ENCODE measurements at regions not wholly inside any gene's neighbourhood (a gene's known extent, or its start where the extent isn't known, plus 50 kb on each side); places are given as distances from the start of the nearest gene placed in this dataset.

GRCh38 chr2:136420346-136420745 is 302.4 kb upstream of the CXCR4 start (continued):
- TF ChIP-seq ZBTB10 (tag by site-specific recombination; IDR thresholded peaks at IDR 0.05) (no peak), ZNF501 (tag by site-specific recombination; IDR thresholded peaks at IDR 0.05) (no peak)

- ChIA-PET POLR2A (no interaction called here), CTCF (interaction anchor here (0.6 kb wide), 1 partner anchor 54 kb away, joined by 3 read pairs; no protein-coding TSS in a partner anchor)
- H3K4me1 ChIP-seq (ENCODE audit: control insufficient read depth, insufficient read depth, low read length), result no peaks in the 10 kb centered on the region
- H3K27ac ChIP-seq (ENCODE audit: extremely low read depth, low read depth, low read length), result no peak overlapping the region
- no peaks in the 10 kb centered on the region for H3K36me3 ChIP-seq (ENCODE audit: control insufficient read depth in 2 of 2, insufficient read depth in 1 of 2, low read length in 2 of 2)
- TF ChIP-seq ZEB2 (tag by site-specific recombination; IDR thresholded peaks at IDR 0.05) (no peak), SCRT2 (tag by site-specific recombination; IDR thresholded peaks at IDR 0.05) (no peak), ZNF664 (tag by site-specific recombination; IDR thresholded peaks at IDR 0.05) (no peak), CTCF (tag by site-specific recombination; IDR thresholded peaks at IDR 0.05) (no peak), ZNF114 (tag by site-specific recombination; IDR thresholded peaks at IDR 0.05) (no peak), INSM2 (tag by site-specific recombination; IDR thresholded peaks at IDR 0.05) (no peak), ZNF837 (tag by site-specific recombination; IDR thresholded peaks at IDR 0.05) (no peak)
- H3K4me3 ChIP-seq (ENCODE audit: low read depth, low read length), result no peak overlapping the region
- H3K9me3 ChIP-seq (ENCODE audit: control insufficient read depth, insufficient read depth, low read depth, low read length), result no peaks in the 10 kb centered on the region
Observed at GRCh38 chr2:136411946-136412345, 294.0 kb upstream of the CXCR4 start.

GRCh38 chr2:136410673-136411072 is 292.7 kb upstream of the CXCR4 start:
- POLR2A ChIA-PET, result no interaction called here
- Histone ChIP-seq H3K36me3 (ENCODE audit: control insufficient read depth in 2 of 2, insufficient read depth in 1 of 2, low read length in 2 of 2) (no peaks in the 10 kb centered on the region), H3K4me1 (ENCODE audit: control insufficient read depth, insufficient read depth, low read length) (no peaks in the 10 kb centered on the region), H3K9me3 (ENCODE audit: control insufficient read depth, insufficient read depth, low read depth, low read length) (no peaks in the 10 kb centered on the region), H3K27ac (ENCODE audit: extremely low read depth, low read depth, low read length) (no peak overlapping the region), H3K4me3 (ENCODE audit: low read depth, low read length) (no peak overlapping the region)
- CTCF ChIA-PET, result interaction anchor here (0.5 to 0.9 kb wide), 3 partner anchors 13 to 534 kb away, joined by 3 to 4 read pairs (median 3); partner anchors contain the start of gene MCM6
- no peak for TF ChIP-seq ZSCAN23 (tag by site-specific recombination; IDR thresholded peaks at IDR 0.05)

GRCh38 chr2:136408795-136409194 is 290.8 kb upstream of the CXCR4 start:
- H3K4me1 ChIP-seq (ENCODE audit: control insufficient read depth, insufficient read depth, low read length), result no peaks in the 10 kb centered on the region
- POLR2A ChIA-PET, result no interaction called here
- no peak overlapping the region for H3K4me3 ChIP-seq (ENCODE audit: low read depth, low read length)
- CTCF ChIA-PET, result no interaction called here
- H3K9me3 ChIP-seq (ENCODE audit: control insufficient read depth, insufficient read depth, low read depth, low read length), result no peaks in the 10 kb centered on the region
- H3K27ac ChIP-seq (ENCODE audit: extremely low read depth, low read depth, low read length), result no peak overlapping the region
- H3K36me3 ChIP-seq (ENCODE audit: control insufficient read depth in 2 of 2, insufficient read depth in 1 of 2, low read length in 2 of 2), result no peaks in the 10 kb centered on the region
- no peak for TF ChIP-seq PRDM6 (tag by site-specific recombination; IDR thresholded peaks at IDR 0.05)
- no peak for TF ChIP-seq ZNF621 (tag by site-specific recombination; IDR thresholded peaks at IDR 0.05)
- TF ChIP-seq ZBTB11 (tag by site-specific recombination; conservative IDR thresholded peaks at IDR 0.05; ENCODE audit: low read depth), result no peak
- no peak for TF ChIP-seq ZNF514 (tag by site-specific recombination; IDR thresholded peaks at IDR 0.05)
- no peak for TF ChIP-seq ZNF777 (tag by site-specific recombination; IDR thresholded peaks at IDR 0.05; ENCODE audit: borderline replicate concordance)
- TF ChIP-seq ELK4 (IDR thresholded peaks at IDR 0.05; ENCODE audit: borderline replicate concordance, low read depth, low read length), result no peak
